ENCODE measurements at regions not wholly inside any gene's neighbourhood (a gene's known extent, or its start where the extent isn't known, plus 50 kb on each side); places are given as distances from the start of the nearest gene placed in this dataset.

GRCh38 chr2:235264121-235264493 is 229.7 kb upstream of the AGAP1 start:
- TF ChIP-seq, protein P1, sequence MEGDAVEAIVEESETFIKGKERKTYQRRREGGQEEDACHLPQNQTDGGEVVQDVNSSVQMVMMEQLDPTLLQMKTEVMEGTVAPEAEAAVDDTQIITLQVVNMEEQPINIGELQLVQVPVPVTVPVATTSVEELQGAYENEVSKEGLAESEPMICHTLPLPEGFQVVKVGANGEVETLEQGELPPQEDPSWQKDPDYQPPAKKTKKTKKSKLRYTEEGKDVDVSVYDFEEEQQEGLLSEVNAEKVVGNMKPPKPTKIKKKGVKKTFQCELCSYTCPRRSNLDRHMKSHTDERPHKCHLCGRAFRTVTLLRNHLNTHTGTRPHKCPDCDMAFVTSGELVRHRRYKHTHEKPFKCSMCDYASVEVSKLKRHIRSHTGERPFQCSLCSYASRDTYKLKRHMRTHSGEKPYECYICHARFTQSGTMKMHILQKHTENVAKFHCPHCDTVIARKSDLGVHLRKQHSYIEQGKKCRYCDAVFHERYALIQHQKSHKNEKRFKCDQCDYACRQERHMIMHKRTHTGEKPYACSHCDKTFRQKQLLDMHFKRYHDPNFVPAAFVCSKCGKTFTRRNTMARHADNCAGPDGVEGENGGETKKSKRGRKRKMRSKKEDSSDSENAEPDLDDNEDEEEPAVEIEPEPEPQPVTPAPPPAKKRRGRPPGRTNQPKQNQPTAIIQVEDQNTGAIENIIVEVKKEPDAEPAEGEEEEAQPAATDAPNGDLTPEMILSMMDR (IDR thresholded peaks at IDR 0.05), result no peak
- no peak for TF ChIP-seq POLR2A (IDR thresholded peaks at IDR 0.05)
